GM18909 (cell line): ENCODE measurements at regions not wholly inside any gene's neighbourhood (a gene's known extent, or its start where the extent isn't known, plus 50 kb on each side); places are given as distances from the start of the nearest gene placed in this dataset.
"Not testable (repeated sequence)": the region's sequence is repeated elsewhere in the genome, so short reads cannot be mapped to it uniquely, and the experiment has no call there.

Source experiments
- ATAC-seq: cut with Tn5 transposase; IDR thresholded peaks from one replicate; pipeline ENCODE4 v1.9.1; 2021; ENCODE audit warnings: mild to moderate bottlenecking; ENCODE audit not compliant: unreplicated experiment, poor library complexity

GRCh38 chr22:22067192-22067591 lies 84.6 kb upstream of the TOP3B start:
- ATAC-seq = no peak

- no peak for ATAC-seq
These were observed 82.0 kb upstream of the TOP3B start for GRCh38 chr22:22064580-22064979.

GRCh38 chr22:22062306-22062793 lies 79.8 kb upstream of the TOP3B start:
- no peak for ATAC-seq

- ATAC-seq = no peak
These were observed 78.8 kb upstream of the TOP3B start for GRCh38 chr22:22061085-22062077.

- peak; percentile 52 for ATAC-seq
These were observed 77.9 kb upstream of the TOP3B start for GRCh38 chr22:22060200-22061084.

GRCh38 chr22:22059291-22060002 lies 76.9 kb upstream of the TOP3B start:
- no peak for ATAC-seq

GRCh38 chr22:22058633-22059290 lies 76.2 kb upstream of the TOP3B start:
- ATAC-seq = no peak

GRCh38 chr22:22057617-22058378 lies 75.2 kb upstream of the TOP3B start:
- no peak for ATAC-seq

- ATAC-seq = not testable (repeated sequence)
These were observed 74.4 kb upstream of the TOP3B start for GRCh38 chr22:22056809-22057594.

- ATAC-seq = not testable (repeated sequence)
These were observed 70.1 kb upstream of the TOP3B start for GRCh38 chr22:22052548-22053139.

- not testable (repeated sequence) for ATAC-seq
These were observed 68.4 kb upstream of the TOP3B start for GRCh38 chr22:22051032-22051431.

GRCh38 chr22:22050141-22050775 lies 67.7 kb upstream of the TOP3B start:
- ATAC-seq = no peak

- ATAC-seq = no peak
These were observed 67.1 kb upstream of the TOP3B start for GRCh38 chr22:22049684-22050083.

- no peak for ATAC-seq
These were observed 66.5 kb upstream of the TOP3B start for GRCh38 chr22:22048981-22049531.

GRCh38 chr22:22048318-22048942 lies 65.8 kb upstream of the TOP3B start:
- ATAC-seq = no peak

- no peak for ATAC-seq
These were observed 65.2 kb upstream of the TOP3B start for GRCh38 chr22:22047776-22048175.

- no peak for ATAC-seq
These were observed 64.7 kb upstream of the TOP3B start for GRCh38 chr22:22047266-22047665.
